Heart left ventricle (tissue), 16 donors: ENCODE measurements at regions not wholly inside any gene's neighbourhood (a gene's known extent, or its start where the extent isn't known, plus 50 kb on each side); places are given as distances from the start of the nearest gene placed in this dataset.
A peak's percentile ranks its signal among the peaks of the same experiment; 100 is the strongest.

ENCODE experiments used
- ATAC-seq, 4 donors: fragments of 200-7000 bp; cut with Tn5 transposase; one replicate each; pipeline ENCODE4 v1.9.1; 2020 to 2022; ENCODE audit warnings: moderate library complexity in 4 of 4, mild to moderate bottlenecking in 3 of 4, moderate number of reproducible peaks in 1 of 4
- DNase-seq, 5 donors: peaks; one replicate each; pipeline ENCODE4 v3.0.0-alpha.2; 2020
- H3K27ac ChIP-seq, 12 donors: fragments of 200-600 bp; sonication (generic) in 4 of 12; one replicate each; pipeline versions ENCODE4 v1.5.0 to v1.8.0; 2016 to 2022; ENCODE audit warnings: mild to moderate bottlenecking in 2 of 12
- H3K27me3 ChIP-seq, 9 donors: fragments of 200-600 bp; sonication (generic) in 2 of 9; one replicate each; pipeline versions ENCODE4 v1.5.1 to v1.8.0; 2016 to 2022; ENCODE audit warnings: mild to moderate bottlenecking in 3 of 9
- H3K36me3 ChIP-seq, 9 donors: fragments of 200-600 bp; sonication (generic) in 2 of 9; one replicate each; pipeline versions ENCODE4 v1.5.0 to v1.8.0; 2018 to 2022; ENCODE audit warnings: mild to moderate bottlenecking in 2 of 9
- H3K4me1 ChIP-seq, 12 donors: fragments of 200-600 bp; sonication (generic) in 4 of 12; one replicate each; pipeline versions ENCODE4 v1.5.0 to v1.8.0; 2016 to 2022; ENCODE audit warnings: mild to moderate bottlenecking in 3 of 12
- H3K4me3 ChIP-seq, 12 donors: fragments of 200-600 bp; sonication (generic) in 4 of 12; one replicate each; pipeline versions ENCODE4 v1.5.0 to v1.8.0; 2017 to 2022; ENCODE audit warnings: mild to moderate bottlenecking in 9 of 12, moderate library complexity in 4 of 12
- H3K9me3 ChIP-seq, 12 donors: fragments of 200-600 bp; sonication (generic) in 4 of 12; one replicate each; pipeline versions ENCODE4 v1.5.0 to v1.8.0; 2016 to 2022; ENCODE audit warnings: mild to moderate bottlenecking in 1 of 12
- POLR2A ChIP-seq, 2 donors: fragments of 450-650 bp; IDR thresholded peaks; one replicate each; pipeline ENCODE4 v1.6.1; 2017; ENCODE audit warnings: antibody characterized with exemption in 2 of 2, mild to moderate bottlenecking in 2 of 2, moderate library complexity in 2 of 2
- WGBS, 4 donors: extraction: QIAGEN DNeasy Blood & Tissue Kit in 2 of 4; methylation state at CpG; one replicate each; pipeline versions ENCODE4 v1.1.5 to v1.1.7; 2013 to 2018; 5-methylcytosine and 5-hydroxymethylcytosine counted together
- intact Hi-C, 10 donors: fragments of 100-400 bp; cut with DNase I; formaldehyde crosslinking; loops; one replicate each; pipeline versions ENCODE4 v1.11.1 to v1.14.2; 2022
- TF ChIP-seq, protein P1 (sequence below), 12 donors: fragments of 200-600 bp; sonication (generic) in 4 of 12; IDR thresholded peaks; one replicate each; pipeline versions ENCODE4 v1.5.0 to v1.8.0; 2018 to 2022; ENCODE audit warnings: antibody characterized with exemption in 12 of 12, mild to moderate bottlenecking in 5 of 12
- donor health status: ischemic (EF 13 %, LVEDD 7.1; RV severe dilation, severe dysfunction).
- donor health status: healthy with polysubstance abuse.
- donor health status: DM: no; HTN: yes; CAD: no.
- donor health status: DM: no; HTN: no; CAD: no.
- donor health status: ischemic (EF 25% LVEDD 6.9; RV normal size, moderate dysfunction).
- donor health status: ischemic (EF 25% LVEDD 5.7; RV mildly dilated, moderate dysfunction).
- donor health status: healthy.
- donor health status: DM: yes; HTN: yes; CAD: no.
- donor health status: ischemic (EF 35%, LVEDD 5.7; RV mildly dilated, moderate dysfunction).
- donor health status: nonischemic (EF 11% LVEDD 7.7; RV severe dilation, severe dysfunction).
- donor health status: DM: yes; HTN: yes; CAD: no.
- donor health status: PGD.
- donor health status: ischemic (EF 29% LVEDD 5.4; RV normal size, mild dysfunction).
- donor health status: nonischemic (EF 23%, LVEDD 6.1; RV moderate dilation, normal function).

DNA sequence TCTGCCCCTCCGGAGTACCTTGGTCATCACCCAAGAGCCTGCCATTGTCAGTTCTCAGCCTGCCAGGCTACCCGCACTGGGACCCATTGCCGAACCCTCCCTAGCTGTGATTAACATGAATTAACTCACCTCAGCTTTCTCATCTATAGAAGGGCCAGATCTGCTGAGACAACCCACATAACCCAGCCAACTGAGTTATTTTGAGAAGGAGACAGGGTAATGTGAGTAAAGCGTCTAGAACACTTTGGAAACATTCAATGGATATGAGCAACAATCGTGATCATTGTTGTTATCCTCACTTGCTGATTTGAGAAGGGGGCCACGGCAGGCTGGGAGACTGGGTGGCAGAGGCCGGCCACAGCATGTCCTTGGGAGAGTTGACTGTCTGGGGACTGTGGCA, 196.8 kb downstream of the GLI2 start:
- WGBS, 4 donors, result 75 to 86% (median 79%) methylated on average over 7 of the region's 7 CpGs
- no peak for ATAC-seq
- H3K27ac ChIP-seq, result no peak overlapping the region
- no peak overlapping the region for H3K4me3 ChIP-seq
- DNase-seq, result no peak
- no peaks in the 10 kb centered on the region for H3K36me3 ChIP-seq
- H3K4me1 ChIP-seq, result peaks cover 0 to 25% (median under 1%) of the 10 kb centered on the region in 12 donors
- no peaks in the 10 kb centered on the region for H3K27me3 ChIP-seq
- peaks cover 0 to 8% (median 0%) of the 10 kb centered on the region in 12 donors for H3K9me3 ChIP-seq
- no peak for TF ChIP-seq POLR2A (IDR thresholded peaks at IDR 0.05)
- TF ChIP-seq, protein P1, sequence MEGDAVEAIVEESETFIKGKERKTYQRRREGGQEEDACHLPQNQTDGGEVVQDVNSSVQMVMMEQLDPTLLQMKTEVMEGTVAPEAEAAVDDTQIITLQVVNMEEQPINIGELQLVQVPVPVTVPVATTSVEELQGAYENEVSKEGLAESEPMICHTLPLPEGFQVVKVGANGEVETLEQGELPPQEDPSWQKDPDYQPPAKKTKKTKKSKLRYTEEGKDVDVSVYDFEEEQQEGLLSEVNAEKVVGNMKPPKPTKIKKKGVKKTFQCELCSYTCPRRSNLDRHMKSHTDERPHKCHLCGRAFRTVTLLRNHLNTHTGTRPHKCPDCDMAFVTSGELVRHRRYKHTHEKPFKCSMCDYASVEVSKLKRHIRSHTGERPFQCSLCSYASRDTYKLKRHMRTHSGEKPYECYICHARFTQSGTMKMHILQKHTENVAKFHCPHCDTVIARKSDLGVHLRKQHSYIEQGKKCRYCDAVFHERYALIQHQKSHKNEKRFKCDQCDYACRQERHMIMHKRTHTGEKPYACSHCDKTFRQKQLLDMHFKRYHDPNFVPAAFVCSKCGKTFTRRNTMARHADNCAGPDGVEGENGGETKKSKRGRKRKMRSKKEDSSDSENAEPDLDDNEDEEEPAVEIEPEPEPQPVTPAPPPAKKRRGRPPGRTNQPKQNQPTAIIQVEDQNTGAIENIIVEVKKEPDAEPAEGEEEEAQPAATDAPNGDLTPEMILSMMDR (IDR thresholded peaks at IDR 0.05), result no peak
- intact Hi-C loops, result no loop called here

DNA sequence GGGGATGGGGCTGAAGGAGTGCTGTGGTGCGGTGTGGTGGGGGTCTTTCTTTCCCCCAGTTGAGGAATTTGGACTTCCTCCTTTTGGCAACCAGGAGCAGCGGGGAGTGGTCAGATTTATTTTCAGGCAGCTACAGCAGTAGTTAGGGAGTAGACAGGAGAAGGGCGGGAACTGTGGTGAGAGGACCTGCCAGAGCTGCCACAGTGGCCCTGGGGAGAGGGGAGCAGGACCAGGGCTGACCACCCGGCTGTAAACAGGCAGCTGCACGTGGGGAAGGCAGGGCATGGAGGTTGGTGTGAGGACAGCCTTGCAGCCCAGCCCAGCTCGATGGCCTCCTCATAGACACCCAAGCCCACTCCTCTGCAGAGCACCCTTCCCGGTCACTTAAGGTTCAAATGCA, 197.2 kb downstream of the GLI2 start:
- Histone ChIP-seq H3K9me3 (peaks cover 0 to 8% (median 0%) of the 10 kb centered on the region in 12 donors), H3K4me1 (peaks cover 0 to 29% (median 4%) of the 10 kb centered on the region in 12 donors), H3K27ac (no peak overlapping the region), H3K4me3 (no peak overlapping the region), H3K36me3 (no peaks in the 10 kb centered on the region), H3K27me3 (no peaks in the 10 kb centered on the region)
- intact Hi-C loops, result no loop called here
- DNase-seq, result no peak
- 70 to 82% (median 79%) methylated on average over 7 of the region's 7 CpGs for WGBS, 4 donors
- ATAC-seq, result no peak
- TF ChIP-seq POLR2A (IDR thresholded peaks at IDR 0.05), result no peak
- TF ChIP-seq, protein P1 (IDR thresholded peaks at IDR 0.05), result no peak

DNA sequence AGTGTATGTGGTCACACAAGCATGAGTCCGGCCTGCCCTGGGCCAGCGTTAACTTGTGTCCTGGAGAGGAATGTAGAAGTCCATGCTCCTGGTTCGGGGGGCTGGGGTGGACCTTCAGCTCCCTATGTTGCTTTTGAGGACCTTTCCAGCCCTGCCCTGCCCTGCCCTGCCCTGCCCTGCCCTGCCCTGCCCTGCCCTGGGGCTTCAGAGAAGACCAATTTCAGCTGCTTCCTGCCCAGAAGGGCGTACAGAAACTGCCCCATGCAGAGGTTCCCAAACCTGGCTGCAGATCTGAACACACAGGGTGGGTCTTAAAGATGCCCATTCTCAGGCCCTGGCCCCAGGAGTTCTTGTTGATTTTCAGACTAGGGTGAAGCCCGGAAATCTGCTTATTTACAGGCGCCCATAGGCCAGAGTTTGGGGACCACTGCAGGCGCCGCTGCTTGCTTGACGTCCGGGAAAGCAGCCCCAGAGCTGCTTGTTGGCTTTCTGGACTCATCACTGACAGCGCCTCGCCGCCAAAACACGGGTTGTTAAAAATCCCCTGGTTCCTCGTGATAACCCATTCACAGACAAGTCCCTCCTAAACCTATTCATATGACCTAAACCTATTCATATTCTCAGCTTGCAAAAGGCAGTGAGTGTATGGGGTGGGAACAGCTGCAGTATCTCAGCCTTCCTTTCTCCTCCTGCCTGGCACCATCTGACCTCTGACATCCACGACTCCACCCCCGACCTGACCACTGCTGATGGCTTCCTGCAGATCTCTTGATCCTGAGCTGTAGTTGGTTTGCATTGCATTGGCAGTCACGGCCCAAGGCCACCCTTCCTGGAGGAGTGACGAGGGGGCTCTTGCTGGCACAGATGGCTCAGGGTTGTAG, 198.3 kb downstream of the GLI2 start:
- TF ChIP-seq, protein P1 (IDR thresholded peaks at IDR 0.05), result no peak
- no peak for TF ChIP-seq POLR2A (IDR thresholded peaks at IDR 0.05)
- no peak overlapping the region for H3K27ac ChIP-seq
- ATAC-seq (no peak), DNase-seq (no peak)
- no peak overlapping the region for H3K4me3 ChIP-seq
- 82 to 87% (median 84%) methylated on average over 18 to 19 of the region's 19 CpGs for WGBS, 4 donors
- no peaks in the 10 kb centered on the region for H3K27me3 ChIP-seq
- no peaks in the 10 kb centered on the region for H3K36me3 ChIP-seq
- H3K9me3 ChIP-seq, result peaks cover 0 to 8% (median 0%) of the 10 kb centered on the region in 12 donors
- peaks cover 0 to 38% (median 5%) of the 10 kb centered on the region in 12 donors for H3K4me1 ChIP-seq
- intact Hi-C loops, result no loop called here

DNA sequence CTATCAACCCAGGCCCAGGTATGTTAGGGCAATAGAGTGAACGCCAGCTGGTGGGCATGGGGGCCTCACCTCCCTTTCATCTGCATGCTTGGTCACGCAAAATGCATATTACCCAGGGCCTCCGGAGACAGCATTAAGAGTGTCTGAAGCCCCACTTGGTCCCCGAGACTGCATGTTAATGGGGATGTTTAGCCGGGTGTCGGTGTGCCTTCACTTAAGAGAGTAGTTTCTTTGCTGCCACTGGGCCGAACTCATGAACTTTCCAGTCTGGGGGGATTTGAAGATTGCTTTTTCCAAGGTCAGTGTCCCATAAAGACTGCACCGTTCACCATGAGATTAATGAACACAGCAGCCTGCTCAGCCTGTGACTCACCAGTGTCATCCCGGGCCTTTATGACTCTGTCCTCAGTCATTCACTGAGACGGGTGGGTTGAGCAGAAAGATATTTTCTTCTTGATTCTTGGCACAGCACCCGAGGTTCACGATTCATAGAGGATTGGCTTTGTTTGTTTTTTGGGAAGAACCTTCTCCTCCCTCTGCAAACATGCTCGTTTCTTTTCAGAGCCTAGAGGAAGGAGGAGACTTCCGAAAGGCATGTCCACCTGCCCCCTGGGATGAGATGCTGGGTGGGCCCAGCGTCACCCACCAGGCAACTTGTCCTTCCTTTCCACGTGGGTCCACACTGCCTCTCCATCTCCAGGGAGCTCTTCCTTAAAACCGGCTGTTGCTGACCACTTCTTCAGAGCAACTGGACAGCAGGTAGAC, 199.1 kb downstream of the GLI2 start:
- Histone ChIP-seq H3K4me3 (no peak overlapping the region), H3K4me1 (peaks cover 0 to 38% (median 7%) of the 10 kb centered on the region in 12 donors), H3K36me3 (no peaks in the 10 kb centered on the region), H3K27me3 (no peaks in the 10 kb centered on the region), H3K9me3 (peaks cover 0 to 8% (median 0%) of the 10 kb centered on the region in 12 donors), H3K27ac (peak overlapping the region in 2 of 12 donors; percentile 9 to 17)
- peak in 1 of 5 donors; percentile 50 for DNase-seq
- ATAC-seq, result peak in 2 of 4 donors; percentile 44 to 72
- no peak for TF ChIP-seq POLR2A (IDR thresholded peaks at IDR 0.05)
- TF ChIP-seq, protein P1 (IDR thresholded peaks at IDR 0.05), result no peak
- intact Hi-C loops, result no loop called here
- 64 to 77% (median 71%) methylated on average over 16 to 17 of the region's 17 CpGs for WGBS, 4 donors
